Transverse colon (tissue), 3 donors: ENCODE measurements at regions not wholly inside any gene's neighbourhood (a gene's known extent, or its start where the extent isn't known, plus 50 kb on each side); places are given as distances from the start of the nearest gene placed in this dataset.

Experiments
- CTCF ChIP-seq, 5 experiments: fragments of 200-600 bp in 3 of 5; fragments of 450-650 bp in 2 of 5; sonication (generic) in 3 of 5; IDR thresholded peaks; 1 replicate in 2 of 5; 2 replicates in 3 of 5; pipeline ENCODE4 v1.5.1; 2016 to 2017; ENCODE audit warnings: antibody characterized with exemption in 5 of 5, inconsistent platforms in 3 of 5, mild to moderate bottlenecking in 2 of 5, moderate library complexity in 1 of 5
- POLR2A ChIP-seq: fragments of 450-650 bp; IDR thresholded peaks from one replicate; pipeline ENCODE4 v1.6.1; 2016; ENCODE audit warnings: antibody characterized with exemption, mild to moderate bottlenecking, moderate library complexity

GRCh38 chr1:18549106-18549505, 68.4 kb downstream of the KLHDC7A start:
- TF ChIP-seq CTCF (IDR thresholded peaks at IDR 0.05) (no peak), POLR2A (no peak)
